Activated naive CD8-positive, alpha-beta T cell (primary cell): ENCODE measurements at regions not wholly inside any gene's neighbourhood (a gene's known extent, or its start where the extent isn't known, plus 50 kb on each side); places are given as distances from the start of the nearest gene placed in this dataset.
"Not testable (repeated sequence)": the region's sequence is repeated elsewhere in the genome, so short reads cannot be mapped to it uniquely, and the experiment has no call there.

Source experiments
- H3K27ac Mint-ChIP-seq: one replicate; pipeline ENCODE4 v1.8.0; 2021; ENCODE audit warnings: mixed read lengths
- H3K27me3 Mint-ChIP-seq: one replicate; pipeline ENCODE4 v1.8.0; 2021; ENCODE audit warnings: mixed read lengths
- H3K36me3 Mint-ChIP-seq: one replicate; pipeline ENCODE4 v1.8.0; 2021; ENCODE audit warnings: mixed read lengths
- H3K4me1 Mint-ChIP-seq: one replicate; pipeline ENCODE4 v1.8.0; 2021; ENCODE audit warnings: low read depth, mixed read lengths
- H3K4me3 Mint-ChIP-seq: one replicate; pipeline ENCODE4 v1.8.0; 2021; ENCODE audit warnings: mild to moderate bottlenecking, mixed read lengths
- H3K9me3 Mint-ChIP-seq: one replicate; pipeline ENCODE4 v1.8.0; 2021; ENCODE audit warnings: low read depth, mixed read lengths

- H3K27ac Mint-ChIP-seq: no peak overlapping the region
- H3K9me3 Mint-ChIP-seq: no peaks in the 10 kb centered on the region
- no peaks in the 10 kb centered on the region for H3K36me3 Mint-ChIP-seq
- no peak overlapping the region for H3K4me3 Mint-ChIP-seq
- H3K27me3 Mint-ChIP-seq: peaks cover 3% of the 10 kb centered on the region
- H3K4me1 Mint-ChIP-seq: no peaks in the 10 kb centered on the region
Observed at GRCh38 chr5:152456815-152457443, 51.9 kb upstream of the NMUR2 start.

GRCh38 chr5:152462021-152462721 lies 57.1 kb upstream of the NMUR2 start:
- Mint-ChIP-seq H3K27me3 (peaks cover 7% of the 10 kb centered on the region), H3K36me3 (no peaks in the 10 kb centered on the region), H3K27ac (no peak overlapping the region), H3K4me1 (peaks cover 3% of the 10 kb centered on the region), H3K9me3 (no peaks in the 10 kb centered on the region), H3K4me3 (no peak overlapping the region)

- H3K27me3 Mint-ChIP-seq: peaks cover 5% of the 10 kb centered on the region
- H3K4me3 Mint-ChIP-seq: no peak overlapping the region
- no peaks in the 10 kb centered on the region for H3K36me3 Mint-ChIP-seq
- no peak overlapping the region for H3K27ac Mint-ChIP-seq
- H3K4me1 Mint-ChIP-seq: peaks cover 3% of the 10 kb centered on the region
- no peaks in the 10 kb centered on the region for H3K9me3 Mint-ChIP-seq
Observed at GRCh38 chr5:152464048-152464447, 59.0 kb upstream of the NMUR2 start.

GRCh38 chr5:152465140-152465539 lies 60.1 kb upstream of the NMUR2 start:
- Mint-ChIP-seq H3K27me3 (peaks cover 5% of the 10 kb centered on the region), H3K4me1 (peaks cover 3% of the 10 kb centered on the region), H3K27ac (no peak overlapping the region), H3K4me3 (no peak overlapping the region), H3K36me3 (no peaks in the 10 kb centered on the region), H3K9me3 (no peaks in the 10 kb centered on the region)

GRCh38 chr5:152466085-152466745 lies 61.1 kb upstream of the NMUR2 start:
- Mint-ChIP-seq H3K9me3 (no peaks in the 10 kb centered on the region), H3K27me3 (peaks cover 5% of the 10 kb centered on the region), H3K27ac (no peak overlapping the region), H3K36me3 (no peaks in the 10 kb centered on the region), H3K4me3 (no peak overlapping the region), H3K4me1 (peaks cover 3% of the 10 kb centered on the region)

GRCh38 chr5:152470167-152470566 lies 65.1 kb upstream of the NMUR2 start:
- no peaks in the 10 kb centered on the region for H3K36me3 Mint-ChIP-seq
- no peaks in the 10 kb centered on the region for H3K4me1 Mint-ChIP-seq
- no peak overlapping the region for H3K27ac Mint-ChIP-seq
- H3K27me3 Mint-ChIP-seq: peaks cover 4% of the 10 kb centered on the region
- no peaks in the 10 kb centered on the region for H3K9me3 Mint-ChIP-seq
- H3K4me3 Mint-ChIP-seq: no peak overlapping the region

GRCh38 chr5:152472083-152472482 lies 67.0 kb upstream of the NMUR2 start:
- H3K4me3 Mint-ChIP-seq: no peak overlapping the region
- H3K36me3 Mint-ChIP-seq: no peaks in the 10 kb centered on the region
- peaks cover 5% of the 10 kb centered on the region for H3K27me3 Mint-ChIP-seq
- no peaks in the 10 kb centered on the region for H3K4me1 Mint-ChIP-seq
- no peaks in the 10 kb centered on the region for H3K9me3 Mint-ChIP-seq
- H3K27ac Mint-ChIP-seq: no peak overlapping the region

GRCh38 chr5:152474961-152475360 lies 69.9 kb upstream of the NMUR2 start:
- H3K9me3 Mint-ChIP-seq: no peaks in the 10 kb centered on the region
- H3K27ac Mint-ChIP-seq: no peak overlapping the region
- H3K27me3 Mint-ChIP-seq: peaks cover 5% of the 10 kb centered on the region
- H3K36me3 Mint-ChIP-seq: no peaks in the 10 kb centered on the region
- H3K4me3 Mint-ChIP-seq: no peak overlapping the region
- no peaks in the 10 kb centered on the region for H3K4me1 Mint-ChIP-seq

GRCh38 chr5:152477536-152477935 lies 72.5 kb upstream of the NMUR2 start:
- Mint-ChIP-seq H3K4me1 (no peaks in the 10 kb centered on the region), H3K4me3 (no peak overlapping the region), H3K9me3 (no peaks in the 10 kb centered on the region), H3K27me3 (peaks cover 3% of the 10 kb centered on the region), H3K36me3 (peaks cover 2% of the 10 kb centered on the region), H3K27ac (no peak overlapping the region)

- H3K9me3 Mint-ChIP-seq, H3K36me3 Mint-ChIP-seq, H3K4me1 Mint-ChIP-seq, H3K27ac Mint-ChIP-seq, H3K4me3 Mint-ChIP-seq, H3K27me3 Mint-ChIP-seq: not testable (repeated sequence)
Observed at GRCh38 chr5:152479866-152480265, 74.8 kb upstream of the NMUR2 start.

GRCh38 chr5:152480677-152481076 lies 75.6 kb upstream of the NMUR2 start:
- H3K27me3 Mint-ChIP-seq, H3K4me3 Mint-ChIP-seq, H3K27ac Mint-ChIP-seq, H3K9me3 Mint-ChIP-seq, H3K4me1 Mint-ChIP-seq, H3K36me3 Mint-ChIP-seq: not testable (repeated sequence)

- peaks cover 2% of the 10 kb centered on the region for H3K27me3 Mint-ChIP-seq
- H3K9me3 Mint-ChIP-seq: peaks cover 5% of the 10 kb centered on the region
- H3K36me3 Mint-ChIP-seq: no peaks in the 10 kb centered on the region
- no peaks in the 10 kb centered on the region for H3K4me1 Mint-ChIP-seq
- no peak overlapping the region for H3K27ac Mint-ChIP-seq
- no peak overlapping the region for H3K4me3 Mint-ChIP-seq
Observed at GRCh38 chr5:152487130-152487529, 82.1 kb upstream of the NMUR2 start.

GRCh38 chr5:152488869-152489268 lies 83.8 kb upstream of the NMUR2 start:
- Mint-ChIP-seq H3K4me1 (no peaks in the 10 kb centered on the region), H3K4me3 (no peak overlapping the region), H3K27ac (no peak overlapping the region), H3K9me3 (peaks cover 5% of the 10 kb centered on the region), H3K36me3 (no peaks in the 10 kb centered on the region), H3K27me3 (no peaks in the 10 kb centered on the region)

GRCh38 chr5:152499814-152500535 lies 94.9 kb upstream of the NMUR2 start:
- H3K4me3 Mint-ChIP-seq: no peak overlapping the region
- H3K36me3 Mint-ChIP-seq: no peaks in the 10 kb centered on the region
- no peaks in the 10 kb centered on the region for H3K9me3 Mint-ChIP-seq
- H3K27ac Mint-ChIP-seq: no peak overlapping the region
- H3K27me3 Mint-ChIP-seq: peaks cover 4% of the 10 kb centered on the region
- no peaks in the 10 kb centered on the region for H3K4me1 Mint-ChIP-seq

- H3K4me1 Mint-ChIP-seq: no peaks in the 10 kb centered on the region
Observed at GRCh38 chr5:152501294-152501693, 96.2 kb upstream of the NMUR2 start.

More at GRCh38 chr5:152501294-152501693, 96.2 kb upstream of the NMUR2 start:
- Mint-ChIP-seq H3K27ac (no peak overlapping the region), H3K27me3 (peaks cover 7% of the 10 kb centered on the region), H3K9me3 (no peaks in the 10 kb centered on the region), H3K36me3 (no peaks in the 10 kb centered on the region), H3K4me3 (no peak overlapping the region)
